Ectodermal cell (in vitro differentiated cells): ENCODE measurements at regions not wholly inside any gene's neighbourhood (a gene's known extent, or its start where the extent isn't known, plus 50 kb on each side); places are given as distances from the start of the nearest gene placed in this dataset.
"Not testable (repeated sequence)": the region's sequence is repeated elsewhere in the genome, so short reads cannot be mapped to it uniquely, and the experiment has no call there.

Source experiments
- H3K27ac ChIP-seq: 2 replicates; pipeline ENCODE4 v1.7.0; 2013; ENCODE audit warnings: mild to moderate bottlenecking, low read depth, low read length; ENCODE audit not compliant: insufficient read depth, poor library complexity, severe bottlenecking
- H3K27me3 ChIP-seq: 2 replicates; pipeline ENCODE4 v1.7.0; 2013; ENCODE audit warnings: mild to moderate bottlenecking, low read length; ENCODE audit not compliant: insufficient read depth, control insufficient read depth, poor library complexity, severe bottlenecking
- H3K36me3 ChIP-seq: one replicate; pipeline ENCODE4 v1.7.0; 2013; ENCODE audit warnings: low read length; ENCODE audit not compliant: control insufficient read depth, insufficient read depth
- H3K4me1 ChIP-seq: one replicate; pipeline ENCODE4 v1.7.0; 2013; ENCODE audit warnings: low read length; ENCODE audit not compliant: control insufficient read depth, insufficient read depth
- H3K4me3 ChIP-seq: 2 replicates; pipeline ENCODE4 v1.7.0; 2013; ENCODE audit warnings: low read depth, low read length, control low read depth; ENCODE audit not compliant: insufficient read depth
- H3K9me3 ChIP-seq: 2 replicates; pipeline ENCODE4 v1.7.0; 2013; ENCODE audit warnings: mild to moderate bottlenecking, low read length, moderate library complexity; ENCODE audit not compliant: control insufficient read depth
- WGBS, 2 experiments: methylation state at CpG; one replicate each; pipeline ENCODE4 v1.1.7; 2013; ENCODE audit warnings: missing lambda C conversion rate in 2 of 2; 5-methylcytosine and 5-hydroxymethylcytosine counted together

DNA sequence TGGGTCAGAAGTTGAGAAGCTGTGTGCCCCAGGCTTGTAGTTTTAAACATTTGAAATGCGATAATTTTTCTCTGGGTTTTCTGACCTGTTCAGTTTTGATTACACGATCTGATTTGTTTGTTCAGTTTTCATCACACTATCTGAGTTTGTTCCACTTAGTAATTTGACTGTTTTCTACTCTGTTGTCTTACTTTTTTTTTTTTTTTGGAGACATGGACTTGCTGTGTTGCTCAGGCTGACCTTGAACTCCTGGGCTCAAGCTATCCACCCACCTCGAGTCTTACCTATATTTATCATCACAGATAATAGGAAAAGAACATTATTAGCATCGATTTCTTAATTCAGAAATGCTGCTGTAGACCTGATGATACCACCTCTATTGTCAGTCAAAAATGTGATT lies 379.1 kb downstream of the UTRN start:
- 81 to 98% methylated on average over 3 of the region's 4 CpGs for WGBS, 2 experiments
- Histone ChIP-seq H3K4me3 (no peak overlapping the region), H3K27ac (no peak overlapping the region), H3K9me3 (no peaks in the 10 kb centered on the region), H3K27me3 (no peaks in the 10 kb centered on the region), H3K36me3 (no peaks in the 10 kb centered on the region), H3K4me1 (peaks cover 21% of the 10 kb centered on the region)

DNA sequence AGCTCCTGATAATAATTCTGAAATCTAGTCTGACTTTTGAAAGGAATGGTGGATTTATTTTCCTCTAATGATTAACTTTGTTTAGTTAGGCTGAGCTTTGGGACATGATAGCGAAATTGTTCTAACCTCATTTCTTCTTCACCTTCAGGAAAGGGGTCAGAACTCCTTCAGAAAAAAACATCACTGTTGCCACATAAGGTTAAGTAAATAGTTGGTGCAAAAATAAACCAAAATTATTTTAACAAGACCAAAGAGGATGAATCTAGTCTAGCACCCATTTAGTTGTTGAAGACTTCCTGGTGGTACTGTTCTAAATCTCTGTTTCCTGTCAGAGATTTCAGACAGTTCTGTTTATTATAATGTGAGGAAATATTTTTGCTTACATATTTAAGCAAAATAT lies 379.8 kb downstream of the UTRN start:
- H3K27me3 ChIP-seq = no peaks in the 10 kb centered on the region
- no peak overlapping the region for H3K4me3 ChIP-seq
- H3K9me3 ChIP-seq = no peaks in the 10 kb centered on the region
- H3K36me3 ChIP-seq = no peaks in the 10 kb centered on the region
- WGBS, 2 experiments = 100% methylated on average over 1 of the region's 1 CpG; no CpG with 5 or more reads in 1 of the 2 experiments
- no peak overlapping the region for H3K27ac ChIP-seq
- H3K4me1 ChIP-seq = peaks cover 15% of the 10 kb centered on the region

DNA sequence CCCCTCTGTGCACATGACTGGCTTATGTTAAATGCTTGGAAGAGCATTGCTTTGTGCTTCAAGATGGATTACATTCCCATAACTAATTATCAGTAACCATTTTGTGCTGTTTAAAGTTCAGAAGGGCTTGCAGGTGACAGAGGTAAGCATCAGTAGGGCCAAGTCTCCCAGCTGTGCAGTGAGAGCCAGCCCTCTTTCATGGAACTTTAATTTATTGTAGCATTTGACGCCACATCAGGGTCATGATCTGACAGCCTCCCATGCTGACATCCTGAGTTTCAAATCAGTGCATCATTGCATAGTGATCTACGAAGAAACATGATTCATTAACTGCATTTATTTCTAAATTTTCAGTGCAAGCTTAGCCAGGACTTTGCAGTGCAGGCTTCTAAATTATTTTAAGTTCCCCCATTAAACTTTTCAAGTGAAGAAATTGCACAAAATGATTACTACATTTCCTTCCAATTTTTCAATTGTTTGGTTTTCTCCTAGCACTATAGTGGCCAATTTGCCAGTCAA lies 380.9 kb downstream of the UTRN start:
- H3K9me3 ChIP-seq = no peaks in the 10 kb centered on the region
- WGBS, 2 experiments = 94 to 96% methylated on average over 2 of the region's 2 CpGs
- H3K27ac ChIP-seq = no peak overlapping the region

DNA sequence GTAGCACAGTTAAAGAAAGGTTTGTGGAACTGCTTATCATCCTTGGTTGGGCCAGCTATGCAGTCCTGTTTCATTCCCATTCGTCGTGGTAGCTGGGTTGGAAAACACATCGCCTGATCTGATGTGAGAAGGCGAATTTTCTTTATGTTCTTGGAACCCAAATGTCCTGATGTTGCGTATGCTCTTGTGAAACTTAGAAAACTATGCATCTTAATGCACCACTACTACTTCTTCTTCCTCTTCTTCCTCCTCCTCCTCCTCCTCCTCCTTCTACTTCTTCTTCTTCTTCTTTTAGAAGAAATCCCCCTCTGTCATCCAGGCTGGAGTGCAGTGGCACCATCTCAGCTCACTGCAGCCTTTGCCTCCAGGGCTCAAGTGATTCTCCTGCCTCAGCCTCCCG lies 381.6 kb downstream of the UTRN start:
- no peaks in the 10 kb centered on the region for H3K27me3 ChIP-seq
- 93 to 96% methylated on average over 6 of the region's 6 CpGs for WGBS, 2 experiments
- H3K9me3 ChIP-seq = no peaks in the 10 kb centered on the region

More for the DNA sequence above, 380.9 kb downstream of the UTRN start:
- no peak overlapping the region for H3K4me3 ChIP-seq
- no peaks in the 10 kb centered on the region for H3K27me3 ChIP-seq
- H3K36me3 ChIP-seq = no peaks in the 10 kb centered on the region
- peaks cover 7% of the 10 kb centered on the region for H3K4me1 ChIP-seq

DNA sequence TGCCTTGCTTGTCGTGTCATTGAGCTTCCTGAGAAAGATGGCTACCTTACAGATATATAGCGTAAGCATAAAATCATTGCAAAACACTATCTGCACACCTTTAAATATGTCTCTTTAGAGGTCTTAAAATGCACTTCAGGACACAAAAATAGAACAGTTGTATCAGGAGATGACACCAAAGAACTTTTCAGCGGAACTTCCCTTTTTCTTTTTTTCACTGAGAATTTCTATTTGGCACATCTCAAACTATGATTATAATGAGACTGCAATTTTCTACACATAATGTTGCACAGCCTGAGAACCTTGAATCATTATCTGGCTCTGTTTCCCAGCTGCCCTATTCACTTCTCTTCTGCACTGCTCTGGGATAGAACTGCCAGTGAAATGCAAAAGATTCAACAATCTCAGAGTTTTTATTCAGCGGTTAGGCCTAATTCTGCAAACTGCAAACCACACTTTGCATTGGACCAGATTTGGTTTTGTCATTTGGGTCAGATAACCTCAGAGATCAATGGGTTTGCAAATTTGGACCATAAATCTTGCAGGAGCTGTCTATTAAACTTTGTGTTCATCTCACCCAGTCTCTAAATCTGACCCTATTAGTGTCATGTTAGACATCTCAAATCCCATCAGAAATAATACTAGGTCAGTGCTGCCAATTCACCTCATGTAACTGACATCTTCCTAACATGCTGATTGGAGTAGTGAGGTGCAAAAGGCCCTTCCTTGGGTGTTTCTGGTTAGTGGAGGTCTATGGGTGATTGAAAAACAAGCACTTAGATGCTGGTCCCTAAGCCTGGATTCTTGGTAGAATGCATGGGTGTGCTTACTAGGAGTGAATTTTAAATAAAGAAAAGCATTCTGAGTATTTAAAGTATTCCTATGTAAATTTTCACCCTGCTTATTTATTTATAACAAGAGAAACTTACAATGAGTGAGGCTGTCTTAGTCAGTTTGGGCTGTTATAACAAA lies 382.7 kb downstream of the UTRN start:
- Histone ChIP-seq H3K27ac (no peak overlapping the region), H3K9me3 (no peaks in the 10 kb centered on the region), H3K4me1 (no peaks in the 10 kb centered on the region), H3K36me3 (no peaks in the 10 kb centered on the region), H3K27me3 (no peaks in the 10 kb centered on the region), H3K4me3 (no peak overlapping the region)
- 95 to 96% methylated on average over 4 of the region's 4 CpGs for WGBS, 2 experiments

More for the DNA sequence above, 381.6 kb downstream of the UTRN start:
- H3K4me1 ChIP-seq = no peaks in the 10 kb centered on the region
- H3K4me3 ChIP-seq = no peak overlapping the region
- H3K27ac ChIP-seq = no peak overlapping the region
- no peaks in the 10 kb centered on the region for H3K36me3 ChIP-seq

DNA sequence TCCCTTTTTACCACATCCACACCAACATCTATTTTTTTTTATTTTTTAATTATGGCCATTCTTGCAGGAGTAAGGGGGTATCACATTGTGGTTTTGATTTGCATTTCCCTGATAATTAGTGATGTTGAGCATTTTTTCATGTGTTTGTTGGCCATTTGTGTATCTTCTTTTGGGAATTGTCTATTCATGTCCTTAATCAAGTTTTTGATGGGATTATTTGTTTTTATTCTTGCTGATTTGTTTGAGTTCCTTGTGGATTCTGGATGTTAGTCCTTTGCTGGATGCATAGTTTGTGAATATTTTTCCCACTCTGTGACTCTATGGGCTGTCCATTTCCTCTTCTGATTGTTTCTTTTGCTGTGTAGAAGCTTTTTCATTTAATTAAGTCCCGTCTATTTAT lies 385.1 kb downstream of the UTRN start:
- H3K4me1 ChIP-seq, H3K27ac ChIP-seq, H3K27me3 ChIP-seq, H3K9me3 ChIP-seq, H3K4me3 ChIP-seq, H3K36me3 ChIP-seq: not testable (repeated sequence)
- 100% methylated on average over 1 of the region's 1 CpG for WGBS, 2 experiments

DNA sequence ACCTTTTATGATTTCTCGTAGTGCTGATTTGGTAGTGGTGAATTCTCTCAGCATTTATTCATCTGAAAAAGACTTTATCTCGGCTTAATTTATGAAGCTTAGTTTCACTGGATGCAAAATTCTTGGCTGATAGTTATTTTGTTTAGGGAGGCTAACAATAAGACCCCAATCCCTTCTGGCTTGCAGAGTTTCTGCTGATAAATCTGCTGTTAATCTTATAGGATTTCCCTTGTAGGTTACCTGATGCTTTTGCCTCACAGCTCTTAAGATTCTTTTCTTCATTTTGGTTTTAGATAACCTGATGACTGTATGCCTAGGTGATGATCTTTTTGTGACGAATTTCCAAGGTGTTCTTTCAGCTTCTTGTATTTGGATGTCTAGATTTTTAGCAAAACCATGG lies 388.7 kb downstream of the UTRN start:
- no peaks in the 10 kb centered on the region for H3K9me3 ChIP-seq
- WGBS, 2 experiments = 90 to 100% methylated on average over 3 of the region's 3 CpGs
- no peaks in the 10 kb centered on the region for H3K36me3 ChIP-seq
- H3K4me1 ChIP-seq = no peaks in the 10 kb centered on the region
- no peaks in the 10 kb centered on the region for H3K27me3 ChIP-seq
- H3K27ac ChIP-seq = no peak overlapping the region
- H3K4me3 ChIP-seq = no peak overlapping the region

DNA sequence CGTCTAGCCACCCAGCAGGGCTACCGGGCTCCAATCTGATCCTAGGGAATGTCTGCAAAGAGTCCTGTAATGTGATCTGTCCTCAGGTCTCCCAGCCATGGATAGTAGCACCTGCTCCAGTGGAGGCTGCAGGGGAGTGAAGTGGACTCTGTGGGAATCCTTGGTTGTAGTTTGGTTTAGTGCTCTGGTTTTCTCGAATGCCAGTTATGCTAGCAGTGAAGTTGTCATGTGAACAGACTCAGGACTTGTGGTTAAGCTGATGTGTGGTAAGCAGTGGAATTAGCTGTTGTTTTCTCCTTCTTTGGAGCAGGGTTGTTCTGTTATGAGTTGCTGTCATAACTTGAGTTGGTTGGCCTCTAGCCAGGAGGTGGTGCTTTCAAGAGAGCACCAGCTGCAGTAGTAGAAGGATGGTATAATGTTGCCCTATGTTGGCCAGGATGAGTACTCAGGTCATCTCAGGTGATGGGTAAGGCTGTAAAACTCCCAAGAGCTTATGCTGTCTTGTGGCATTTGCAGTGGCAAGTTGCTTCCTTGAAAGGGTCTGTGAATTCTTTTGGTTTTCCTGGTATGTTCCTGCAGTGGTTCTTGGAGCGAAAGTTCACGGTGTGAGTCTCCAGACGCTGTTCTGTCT lies 390.2 kb downstream of the UTRN start:
- Histone ChIP-seq H3K9me3 (no peaks in the 10 kb centered on the region), H3K4me3 (no peak overlapping the region), H3K27ac (no peak overlapping the region), H3K4me1 (no peaks in the 10 kb centered on the region), H3K36me3 (no peaks in the 10 kb centered on the region), H3K27me3 (no peaks in the 10 kb centered on the region)
- 92 to 93% methylated on average over 6 of the region's 6 CpGs for WGBS, 2 experiments

DNA sequence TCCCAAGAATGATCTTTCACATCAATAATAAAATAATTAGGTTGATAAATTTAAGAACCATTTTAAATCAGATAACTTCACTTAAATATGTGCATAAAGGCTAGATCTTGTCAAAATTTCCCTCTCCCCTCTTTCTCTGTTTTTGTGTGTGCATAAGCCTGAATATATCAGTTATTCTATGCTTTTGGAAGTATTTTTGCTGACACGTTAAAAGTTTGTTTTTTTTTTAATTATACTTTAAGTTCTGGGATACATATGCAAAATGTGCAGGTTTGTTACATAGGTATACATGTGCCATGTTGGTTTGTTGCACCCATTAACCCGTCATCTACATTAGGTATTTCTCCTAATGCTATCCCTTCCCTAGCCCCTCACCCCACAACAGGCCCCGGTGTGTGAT lies 391.2 kb downstream of the UTRN start:
- not testable (repeated sequence) for H3K4me1 ChIP-seq, H3K36me3 ChIP-seq
- WGBS, 2 experiments = 100% methylated on average over 1 to 2 of the region's 3 CpGs

DNA sequence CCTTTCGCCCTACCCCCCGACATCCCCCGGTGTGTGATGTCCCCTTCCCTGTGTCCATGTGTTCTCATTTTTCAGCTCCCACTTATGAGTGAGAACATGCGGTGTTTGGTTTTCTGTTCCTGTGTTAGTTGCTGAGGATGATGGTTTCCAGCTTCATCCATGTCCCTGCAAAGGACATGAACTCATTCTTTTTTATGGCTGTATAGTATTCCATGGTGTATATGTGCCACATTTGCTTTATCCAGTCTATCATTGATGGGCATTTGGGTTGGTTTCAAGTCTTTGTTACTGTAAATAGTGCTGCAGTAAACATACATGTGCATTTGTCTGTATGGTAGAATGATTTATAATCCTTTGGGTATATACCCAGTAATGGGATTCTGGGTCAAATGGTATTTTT lies 392.1 kb downstream of the UTRN start:
- 85 to 94% methylated on average over 3 to 4 of the region's 4 CpGs for WGBS, 2 experiments
- H3K36me3 ChIP-seq, H3K27ac ChIP-seq, H3K9me3 ChIP-seq, H3K4me3 ChIP-seq, H3K4me1 ChIP-seq, H3K27me3 ChIP-seq: not testable (repeated sequence)

More for the DNA sequence above, 391.2 kb downstream of the UTRN start:
- not testable (repeated sequence) for H3K27me3 ChIP-seq, H3K9me3 ChIP-seq, H3K4me3 ChIP-seq, H3K27ac ChIP-seq
